Neural cell (in vitro differentiated cells): ENCODE measurements at regions not wholly inside any gene's neighbourhood (a gene's known extent, or its start where the extent isn't known, plus 50 kb on each side); places are given as distances from the start of the nearest gene placed in this dataset.

Experiments used
- EP300 ChIP-seq: fragments of 450-650 bp; conservative IDR thresholded peaks from 2 replicates; pipeline ENCODE4 v1.6.1; 2014; ENCODE audit warnings: antibody characterized with exemption, mild to moderate bottlenecking, moderate library complexity; ENCODE audit not compliant: poor library complexity, severe bottlenecking
- POLR2AphosphoS5 ChIP-seq: IDR thresholded peaks from 2 replicates; pipeline ENCODE4 v1.6.1; 2012
- TF ChIP-seq, protein P1 (sequence below): fragments of 450-650 bp; IDR thresholded peaks from 2 replicates; pipeline ENCODE4 v1.5.1; 2014; ENCODE audit warnings: antibody characterized with exemption, mild to moderate bottlenecking, moderate library complexity; ENCODE audit not compliant: poor library complexity, severe bottlenecking

DNA sequence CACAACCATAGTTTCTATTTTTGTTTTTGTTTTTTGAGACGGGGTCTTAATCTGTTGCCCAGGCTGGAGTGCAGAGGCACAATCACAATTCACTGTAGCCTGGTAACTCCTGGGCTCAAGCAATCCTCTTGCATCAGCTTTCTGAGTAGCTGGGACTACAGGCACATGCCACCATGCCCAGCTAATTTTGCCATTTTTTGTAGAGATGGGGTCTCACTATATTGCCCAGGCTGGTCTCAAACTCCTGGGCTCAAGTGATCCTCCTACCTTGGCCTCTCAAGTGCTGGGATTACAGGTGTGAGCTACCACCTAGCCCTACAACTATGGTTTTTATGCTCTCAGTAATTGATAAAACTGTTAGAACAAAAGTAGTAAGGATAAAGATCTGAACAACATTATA, 147.5 kb upstream of the SHB start:
- TF ChIP-seq, protein P1, sequence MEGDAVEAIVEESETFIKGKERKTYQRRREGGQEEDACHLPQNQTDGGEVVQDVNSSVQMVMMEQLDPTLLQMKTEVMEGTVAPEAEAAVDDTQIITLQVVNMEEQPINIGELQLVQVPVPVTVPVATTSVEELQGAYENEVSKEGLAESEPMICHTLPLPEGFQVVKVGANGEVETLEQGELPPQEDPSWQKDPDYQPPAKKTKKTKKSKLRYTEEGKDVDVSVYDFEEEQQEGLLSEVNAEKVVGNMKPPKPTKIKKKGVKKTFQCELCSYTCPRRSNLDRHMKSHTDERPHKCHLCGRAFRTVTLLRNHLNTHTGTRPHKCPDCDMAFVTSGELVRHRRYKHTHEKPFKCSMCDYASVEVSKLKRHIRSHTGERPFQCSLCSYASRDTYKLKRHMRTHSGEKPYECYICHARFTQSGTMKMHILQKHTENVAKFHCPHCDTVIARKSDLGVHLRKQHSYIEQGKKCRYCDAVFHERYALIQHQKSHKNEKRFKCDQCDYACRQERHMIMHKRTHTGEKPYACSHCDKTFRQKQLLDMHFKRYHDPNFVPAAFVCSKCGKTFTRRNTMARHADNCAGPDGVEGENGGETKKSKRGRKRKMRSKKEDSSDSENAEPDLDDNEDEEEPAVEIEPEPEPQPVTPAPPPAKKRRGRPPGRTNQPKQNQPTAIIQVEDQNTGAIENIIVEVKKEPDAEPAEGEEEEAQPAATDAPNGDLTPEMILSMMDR: no peak
- TF ChIP-seq POLR2AphosphoS5: no peak
- no peak for TF ChIP-seq EP300
